Neuronal stem cell (in vitro differentiated cells): ENCODE measurements at regions not wholly inside any gene's neighbourhood (a gene's known extent, or its start where the extent isn't known, plus 50 kb on each side); places are given as distances from the start of the nearest gene placed in this dataset.
A peak's percentile ranks its signal among the peaks of the same experiment; 100 is the strongest.

Experiments used
- DNase-seq: peaks from one replicate; pipeline ENCODE4 v3.0.0-alpha.2; 2013; ENCODE audit warnings: low spot score
- H2AFZ ChIP-seq: one replicate; pipeline ENCODE4 v1.6.1; 2013; ENCODE audit warnings: mild to moderate bottlenecking, low read length, inconsistent platforms
- H2AK5ac ChIP-seq: 2 replicates; pipeline ENCODE4 v1.6.1; 2013; ENCODE audit warnings: low read depth, mild to moderate bottlenecking, inconsistent platforms, low read length, moderate library complexity, mixed read lengths
- H2BK120ac ChIP-seq: 2 replicates; pipeline ENCODE4 v1.6.1; 2013; ENCODE audit warnings: low read depth, mild to moderate bottlenecking, inconsistent platforms, low read length, moderate library complexity, mixed read lengths
- H2BK12ac ChIP-seq: one replicate; pipeline ENCODE4 v1.6.1; 2013; ENCODE audit warnings: low read length, inconsistent platforms
- H2BK15ac ChIP-seq: 2 replicates; pipeline ENCODE4 v1.6.1; 2013; ENCODE audit warnings: mild to moderate bottlenecking, low read length, inconsistent platforms, mixed read lengths
- H2BK5ac ChIP-seq: one replicate; pipeline ENCODE4 v1.6.1; 2013; ENCODE audit warnings: inconsistent platforms, mild to moderate bottlenecking, low read length, moderate library complexity
- H3K14ac ChIP-seq: one replicate; pipeline ENCODE4 v1.6.1; 2013; ENCODE audit warnings: low read length, inconsistent platforms
- H3K18ac ChIP-seq: 2 replicates; pipeline ENCODE4 v1.6.1; 2013; ENCODE audit warnings: low read length, inconsistent platforms
- H3K23ac ChIP-seq: 2 replicates; pipeline ENCODE4 v1.6.1; 2013; ENCODE audit warnings: low read depth, mild to moderate bottlenecking, mixed read lengths, low read length, inconsistent platforms; ENCODE audit not compliant: poor library complexity
- H3K27ac ChIP-seq: replicated peaks from 3 replicates; pipeline ENCODE4 v1.5.1; 2013; ENCODE audit warnings: low read length, inconsistent platforms
- H3K27me3 ChIP-seq, 3 experiments: 2 replicates each; pipeline ENCODE4 v1.6.1; 2013; ENCODE audit warnings: low read length in 3 of 3, mild to moderate bottlenecking in 2 of 3, inconsistent platforms in 1 of 3, low read depth in 1 of 3, mixed read lengths in 1 of 3, moderate library complexity in 1 of 3; ENCODE audit not compliant: control insufficient read depth in 3 of 3, insufficient read depth in 3 of 3
- H3K36me3 ChIP-seq, 2 donors: replicated peaks in 1 of 2; 2 replicates each; pipeline ENCODE4 v1.6.1; 2013; ENCODE audit warnings: low read length in 2 of 2; ENCODE audit not compliant: control insufficient read depth in 2 of 2, insufficient read depth in 2 of 2
- H3K4ac ChIP-seq: 2 replicates; pipeline ENCODE4 v1.6.1; 2013; ENCODE audit warnings: inconsistent platforms, mild to moderate bottlenecking, low read length, moderate library complexity
- H3K4me1 ChIP-seq, 2 donors: 1 replicate in 1 of 2; 2 replicates in 1 of 2; pipeline ENCODE4 v1.6.1; 2013; ENCODE audit warnings: low read length in 2 of 2, low read depth in 1 of 2; ENCODE audit not compliant: control insufficient read depth in 2 of 2, insufficient read depth in 1 of 2
- H3K4me2 ChIP-seq: one replicate; pipeline ENCODE4 v1.6.1; 2013; ENCODE audit warnings: mild to moderate bottlenecking, low read length, inconsistent platforms; ENCODE audit not compliant: insufficient read depth, poor library complexity, severe bottlenecking
- H3K4me3 ChIP-seq, 2 donors: 2 replicates each; pipeline ENCODE4 v1.5.1; 2013; ENCODE audit warnings: low read length in 2 of 2, mild to moderate bottlenecking in 2 of 2, inconsistent platforms in 1 of 2, moderate library complexity in 1 of 2
- H3K79me1 ChIP-seq: one replicate; pipeline ENCODE4 v1.6.1; 2013; ENCODE audit warnings: low read depth, mild to moderate bottlenecking, inconsistent platforms, low read length, moderate library complexity
- H3K9ac ChIP-seq: one replicate; pipeline ENCODE4 v1.6.1; 2013; ENCODE audit warnings: mild to moderate bottlenecking, low read depth, low read length, inconsistent platforms; ENCODE audit not compliant: poor library complexity
- H3K9me3 ChIP-seq, 2 donors: replicated peaks in 1 of 2; 2 replicates each; pipeline versions ENCODE3 to v1.6.1; 2013; ENCODE audit warnings: low read length in 2 of 2, mild to moderate bottlenecking in 2 of 2, inconsistent platforms in 1 of 2, low read depth in 1 of 2, mixed read lengths in 1 of 2, moderate library complexity in 1 of 2; ENCODE audit not compliant: control insufficient read depth in 2 of 2, insufficient read depth in 1 of 2
- H4K8ac ChIP-seq: one replicate; pipeline ENCODE4 v1.6.1; 2013; ENCODE audit warnings: low read depth, mild to moderate bottlenecking, inconsistent platforms, low read length, moderate library complexity
- H4K91ac ChIP-seq: one replicate; pipeline ENCODE4 v1.6.1; 2013; ENCODE audit warnings: low read length, low read depth, mild to moderate bottlenecking, inconsistent platforms; ENCODE audit not compliant: poor library complexity
- WGBS, 2 donors: extraction: QIAGEN DNeasy Blood & Tissue Kit; methylation state at CpG; one replicate each; pipeline ENCODE4 v1.1.7; 2013; ENCODE audit warnings: missing lambda C conversion rate in 2 of 2, mixed read lengths in 1 of 2; ENCODE audit not compliant: insufficient read length in 2 of 2, insufficient replicate concordance in 1 of 2; ENCODE audit errors: extremely low coverage in 2 of 2; 5-methylcytosine and 5-hydroxymethylcytosine counted together

DNA sequence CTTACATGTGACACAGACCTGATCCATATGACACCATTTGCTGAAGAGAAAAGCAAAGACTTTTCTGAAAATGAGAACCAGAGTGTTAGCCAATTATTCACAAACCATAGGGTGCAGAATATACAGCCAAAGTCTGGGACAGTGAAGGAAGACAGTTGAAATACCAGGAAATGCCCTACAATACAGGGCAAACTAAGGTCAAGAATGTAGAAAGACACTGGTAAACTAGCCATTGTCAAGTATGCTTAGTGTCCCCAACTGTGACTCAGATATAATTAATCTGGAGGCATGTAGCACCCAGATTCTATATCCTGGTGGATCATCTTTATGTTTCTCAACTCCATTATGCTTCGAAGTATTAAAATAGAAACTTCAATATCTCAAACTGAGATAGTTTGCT lies 200.9 kb upstream of the FSTL5 start:
- Histone ChIP-seq H3K4ac (no peak overlapping the region), H2AK5ac (no peak overlapping the region), H4K8ac (no peak overlapping the region), H3K9me3 (no peaks in the 10 kb centered on the region), H3K14ac (no peak overlapping the region), H4K91ac (no peak overlapping the region), H2BK12ac (no peak overlapping the region), H3K18ac (no peak overlapping the region), H3K4me3 (no peak overlapping the region), H3K27ac (no peak overlapping the region), H3K79me1 (no peaks in the 10 kb centered on the region), H2BK120ac (no peak overlapping the region), H2BK5ac (no peak overlapping the region), H2BK15ac (no peak overlapping the region), H3K4me1 (peaks cover 3 to 17% of the 10 kb centered on the region in 2 donors), H3K36me3 (no peaks in the 10 kb centered on the region), H2AFZ (peak overlapping the region; percentile 42), H3K4me2 (no peak overlapping the region), H3K23ac (no peak overlapping the region), H3K27me3 (no peaks in the 10 kb centered on the region), H3K9ac (no peak overlapping the region)
- WGBS, 2 donors = no CpG with 5 or more reads among the region's 1 CpG
- no peak for DNase-seq

DNA sequence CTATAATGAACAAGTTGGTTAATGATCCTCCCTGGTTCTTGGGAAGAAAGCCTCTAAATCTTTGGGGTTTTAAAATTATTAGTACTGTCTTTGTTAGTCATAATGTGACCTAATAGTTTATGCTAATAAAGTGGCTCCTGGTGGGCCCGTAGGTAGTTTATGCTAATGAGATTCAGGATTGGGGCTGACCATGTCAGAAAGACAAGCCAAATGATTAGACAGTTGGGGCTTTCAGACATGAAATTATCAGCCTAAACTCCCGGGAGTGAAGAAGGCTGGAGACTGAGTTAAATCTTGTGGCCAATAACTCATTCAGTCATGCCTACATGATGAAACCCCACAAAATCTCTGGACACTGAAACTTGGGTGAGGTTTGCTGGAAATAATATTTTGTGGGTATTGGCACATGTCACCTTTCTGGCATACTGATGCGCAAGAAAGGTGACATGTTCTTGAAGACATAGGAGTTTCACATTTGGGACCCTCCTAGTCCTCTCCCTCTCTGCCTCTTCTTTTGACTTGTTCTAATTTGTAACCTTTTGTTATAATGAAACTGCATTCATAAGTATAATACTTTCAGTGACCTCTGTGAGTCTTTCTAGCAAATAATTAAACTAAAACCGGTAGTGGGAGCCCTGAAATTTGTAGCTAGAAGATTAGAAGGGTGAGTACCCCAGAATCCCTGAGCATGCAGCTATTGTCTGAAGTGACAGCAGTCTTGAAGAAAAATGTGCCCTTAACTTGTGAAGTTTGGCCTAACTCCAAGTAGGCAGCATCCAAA lies 196.8 kb upstream of the FSTL5 start:
- no CpG with 5 or more reads among the region's 4 CpGs for WGBS, 2 donors
- H3K23ac ChIP-seq = no peak overlapping the region
- no peak overlapping the region for H3K27ac ChIP-seq
- H3K27me3 ChIP-seq = no peaks in the 10 kb centered on the region
- no peak overlapping the region for H2AK5ac ChIP-seq
- no peaks in the 10 kb centered on the region for H3K79me1 ChIP-seq
- no peak overlapping the region for H3K4me2 ChIP-seq
- DNase-seq = no peak
- H2BK12ac ChIP-seq = no peak overlapping the region
- no peak overlapping the region for H2BK5ac ChIP-seq
- H4K91ac ChIP-seq = no peak overlapping the region
- H3K4ac ChIP-seq = no peak overlapping the region
- no peak overlapping the region for H3K18ac ChIP-seq
- H3K14ac ChIP-seq = no peak overlapping the region
- no peaks in the 10 kb centered on the region for H3K9me3 ChIP-seq
- H2BK15ac ChIP-seq = no peak overlapping the region
- H2BK120ac ChIP-seq = no peak overlapping the region
- H3K4me3 ChIP-seq = no peak overlapping the region
- H3K9ac ChIP-seq = no peak overlapping the region
- H2AFZ ChIP-seq = no peak overlapping the region
- no peak overlapping the region for H4K8ac ChIP-seq
- H3K4me1 ChIP-seq = peaks cover 3 to 17% of the 10 kb centered on the region in 2 donors
- no peaks in the 10 kb centered on the region for H3K36me3 ChIP-seq

DNA sequence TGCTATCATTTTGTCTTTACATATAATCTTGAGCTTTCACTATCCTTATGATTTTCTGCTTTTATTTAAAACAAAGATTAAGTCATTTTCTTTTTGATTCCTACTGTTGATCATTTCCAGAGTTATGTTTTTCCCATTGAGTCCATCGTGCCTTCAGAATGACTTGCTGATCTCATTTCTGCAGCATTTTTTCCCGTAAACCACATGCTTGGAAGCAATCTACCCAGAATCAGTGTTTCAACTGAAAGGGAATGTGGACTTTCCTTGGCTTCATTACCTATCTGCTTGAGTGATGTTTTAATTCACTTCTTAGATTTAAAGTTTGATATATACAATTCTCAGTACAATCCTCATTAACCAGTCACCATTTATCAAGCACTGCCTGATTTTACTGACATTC lies 192.4 kb upstream of the FSTL5 start:
- no peak overlapping the region for H3K9ac ChIP-seq
- H2AFZ ChIP-seq = no peak overlapping the region
- no peaks in the 10 kb centered on the region for H3K27me3 ChIP-seq
- WGBS, 2 donors = no CpG with 5 or more reads among the region's 2 CpGs
- no peaks in the 10 kb centered on the region for H3K79me1 ChIP-seq
- H3K23ac ChIP-seq = no peak overlapping the region
- no peak overlapping the region for H2AK5ac ChIP-seq
- H3K36me3 ChIP-seq = no peaks in the 10 kb centered on the region
- no peak overlapping the region for H3K18ac ChIP-seq
- H2BK15ac ChIP-seq = no peak overlapping the region
- no peak overlapping the region for H4K8ac ChIP-seq
- no peaks in the 10 kb centered on the region for H3K4me1 ChIP-seq
- H4K91ac ChIP-seq = no peak overlapping the region
- no peak overlapping the region for H2BK120ac ChIP-seq
- no peak overlapping the region for H3K14ac ChIP-seq
- H3K4me2 ChIP-seq = no peak overlapping the region
- H3K4ac ChIP-seq = no peak overlapping the region
- no peak overlapping the region for H2BK12ac ChIP-seq
- H3K4me3 ChIP-seq = no peak overlapping the region
- H3K9me3 ChIP-seq = no peaks in the 10 kb centered on the region
- DNase-seq = no peak
- H3K27ac ChIP-seq = no peak overlapping the region
- no peak overlapping the region for H2BK5ac ChIP-seq

DNA sequence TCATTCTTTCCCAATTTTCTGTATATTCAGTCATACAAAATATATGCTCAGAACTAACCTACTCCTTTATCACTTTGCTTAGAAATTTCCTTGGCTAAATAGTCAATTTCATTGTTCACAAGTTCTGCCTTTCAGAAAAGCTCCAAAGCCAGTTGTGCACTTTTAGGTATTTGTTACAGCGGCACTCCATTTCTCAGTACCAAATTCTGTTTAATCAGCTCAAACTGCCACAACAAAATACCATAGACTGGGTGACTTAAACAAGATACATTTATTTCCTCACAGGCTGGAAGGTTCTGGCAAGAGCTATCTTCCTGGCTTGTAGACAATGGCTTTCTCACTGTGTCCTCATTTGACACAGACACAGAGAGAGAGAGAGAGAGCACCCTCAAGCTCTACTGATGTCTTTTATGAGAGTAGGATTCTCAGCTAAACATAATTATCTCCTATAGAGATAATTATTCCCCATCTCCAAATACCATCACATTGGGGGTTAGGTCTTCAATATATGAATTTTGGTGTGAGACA lies 188.8 kb upstream of the FSTL5 start:
- no peaks in the 10 kb centered on the region for H3K9me3 ChIP-seq
- no peak overlapping the region for H2BK15ac ChIP-seq
- no peak overlapping the region for H3K4me3 ChIP-seq
- no peak overlapping the region for H3K4me2 ChIP-seq
- WGBS, 2 donors = no CpG with 5 or more reads among the region's 1 CpG
- no peak overlapping the region for H2BK120ac ChIP-seq
- H3K9ac ChIP-seq = no peak overlapping the region
- no peak overlapping the region for H3K23ac ChIP-seq
- no peak overlapping the region for H2BK12ac ChIP-seq
- H3K27ac ChIP-seq = no peak overlapping the region
- H2BK5ac ChIP-seq = no peak overlapping the region
- H2AFZ ChIP-seq = no peak overlapping the region
- H3K18ac ChIP-seq = no peak overlapping the region
- no peaks in the 10 kb centered on the region for H3K36me3 ChIP-seq
- H3K27me3 ChIP-seq = no peaks in the 10 kb centered on the region
- H4K91ac ChIP-seq = no peak overlapping the region
- no peak overlapping the region for H4K8ac ChIP-seq
- H2AK5ac ChIP-seq = no peak overlapping the region
- no peaks in the 10 kb centered on the region for H3K4me1 ChIP-seq
- H3K79me1 ChIP-seq = no peaks in the 10 kb centered on the region
- no peak overlapping the region for H3K14ac ChIP-seq
- H3K4ac ChIP-seq = no peak overlapping the region
- no peak for DNase-seq
